ENCODE measurements at regions not wholly inside any gene's neighbourhood (a gene's known extent, or its start where the extent isn't known, plus 50 kb on each side); places are given as distances from the start of the nearest gene placed in this dataset.

DNA sequence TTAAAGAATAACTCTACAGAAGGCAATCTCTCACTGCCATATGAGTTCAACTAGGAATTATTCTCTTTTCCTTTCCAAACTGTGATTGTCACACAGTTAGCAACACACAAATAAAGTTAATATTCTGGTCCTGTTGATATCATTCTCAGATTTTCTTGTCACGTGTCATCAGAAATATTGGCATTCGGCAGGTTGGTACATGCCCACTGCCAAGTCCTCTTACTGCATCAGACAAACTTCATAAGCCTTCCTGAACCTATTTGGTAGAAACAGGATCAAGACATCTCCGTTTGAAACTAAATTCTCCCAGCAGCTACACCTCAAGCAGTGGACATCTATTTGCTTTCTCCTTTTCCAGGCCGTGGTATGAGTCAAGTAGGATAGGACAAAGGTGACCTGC is 177.9 kb upstream of the SOX2 start:
- DNase-seq = no peak
- Histone ChIP-seq H3K9me3 (no peaks in the 10 kb centered on the region), H3K4me1 (no peaks in the 10 kb centered on the region), H3K27ac (no peak overlapping the region), H3K27me3 (no peaks in the 10 kb centered on the region), H3K36me3 (replicated peaks in 1 of 2; ENCODE audit: insufficient read depth in 1 of 2, low read depth in 2 of 2) (no peaks in the 10 kb centered on the region), H3K4me3 (no peak overlapping the region)
- WGBS, 2 donors = 37 to 46% methylated on average over 4 of the region's 4 CpGs
- no peak for ATAC-seq
- intact Hi-C loops (cut with DNase I) = no loop called here
- no peak for TF ChIP-seq POLR2A (IDR thresholded peaks at IDR 0.05)
- TF ChIP-seq, protein P1, sequence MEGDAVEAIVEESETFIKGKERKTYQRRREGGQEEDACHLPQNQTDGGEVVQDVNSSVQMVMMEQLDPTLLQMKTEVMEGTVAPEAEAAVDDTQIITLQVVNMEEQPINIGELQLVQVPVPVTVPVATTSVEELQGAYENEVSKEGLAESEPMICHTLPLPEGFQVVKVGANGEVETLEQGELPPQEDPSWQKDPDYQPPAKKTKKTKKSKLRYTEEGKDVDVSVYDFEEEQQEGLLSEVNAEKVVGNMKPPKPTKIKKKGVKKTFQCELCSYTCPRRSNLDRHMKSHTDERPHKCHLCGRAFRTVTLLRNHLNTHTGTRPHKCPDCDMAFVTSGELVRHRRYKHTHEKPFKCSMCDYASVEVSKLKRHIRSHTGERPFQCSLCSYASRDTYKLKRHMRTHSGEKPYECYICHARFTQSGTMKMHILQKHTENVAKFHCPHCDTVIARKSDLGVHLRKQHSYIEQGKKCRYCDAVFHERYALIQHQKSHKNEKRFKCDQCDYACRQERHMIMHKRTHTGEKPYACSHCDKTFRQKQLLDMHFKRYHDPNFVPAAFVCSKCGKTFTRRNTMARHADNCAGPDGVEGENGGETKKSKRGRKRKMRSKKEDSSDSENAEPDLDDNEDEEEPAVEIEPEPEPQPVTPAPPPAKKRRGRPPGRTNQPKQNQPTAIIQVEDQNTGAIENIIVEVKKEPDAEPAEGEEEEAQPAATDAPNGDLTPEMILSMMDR (IDR thresholded peaks at IDR 0.05) = no peak

DNA sequence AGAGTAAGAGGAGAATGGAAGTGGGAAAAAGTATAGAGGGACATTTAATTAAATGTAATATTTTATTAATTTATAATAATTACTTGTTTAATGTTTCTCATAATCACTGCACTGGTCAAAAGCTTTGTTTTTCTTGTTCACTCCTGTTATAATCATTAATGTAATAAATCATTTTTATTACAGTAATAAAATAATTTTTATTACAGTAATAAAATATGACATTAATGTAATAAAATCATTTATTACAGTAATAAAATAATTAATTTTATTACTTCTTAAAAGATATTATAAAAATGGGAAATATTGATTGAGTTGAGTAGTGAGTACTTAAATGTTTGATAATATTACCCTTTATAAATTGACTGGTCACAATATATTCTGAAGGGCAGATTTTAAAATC is 181.1 kb upstream of the SOX2 start:
- DNase-seq (no peak), ATAC-seq (no peak)
- no peak overlapping the region for H3K4me3 ChIP-seq
- intact Hi-C loops (cut with DNase I) = no loop called here
- TF ChIP-seq, protein P1 (IDR thresholded peaks at IDR 0.05) = no peak
- TF ChIP-seq POLR2A (IDR thresholded peaks at IDR 0.05) = no peak
- no peaks in the 10 kb centered on the region for H3K9me3 ChIP-seq
- no peaks in the 10 kb centered on the region for H3K36me3 ChIP-seq (replicated peaks in 1 of 2; ENCODE audit: insufficient read depth in 1 of 2, low read depth in 2 of 2)
- H3K27me3 ChIP-seq = no peaks in the 10 kb centered on the region
- H3K4me1 ChIP-seq = no peaks in the 10 kb centered on the region
- H3K27ac ChIP-seq = no peak overlapping the region

GRCh38 chr3:181521831-181522230 is 189.9 kb upstream of the SOX2 start:
- DNase-seq = no peak
- ATAC-seq = no peak
- 90 to 93% methylated on average over 2 of the region's 2 CpGs for WGBS, 2 donors
- Histone ChIP-seq H3K4me3 (no peak overlapping the region), H3K36me3 (replicated peaks in 1 of 2; ENCODE audit: insufficient read depth in 1 of 2, low read depth in 2 of 2) (no peaks in the 10 kb centered on the region), H3K27ac (no peak overlapping the region), H3K4me1 (no peaks in the 10 kb centered on the region), H3K27me3 (no peaks in the 10 kb centered on the region), H3K9me3 (peaks cover 0 to 6% (median 0%) of the 10 kb centered on the region in 3 donors)
- intact Hi-C loops (cut with DNase I) = no loop called here
- TF ChIP-seq, protein P1 (IDR thresholded peaks at IDR 0.05) = no peak
- no peak for TF ChIP-seq POLR2A (IDR thresholded peaks at IDR 0.05)

DNA sequence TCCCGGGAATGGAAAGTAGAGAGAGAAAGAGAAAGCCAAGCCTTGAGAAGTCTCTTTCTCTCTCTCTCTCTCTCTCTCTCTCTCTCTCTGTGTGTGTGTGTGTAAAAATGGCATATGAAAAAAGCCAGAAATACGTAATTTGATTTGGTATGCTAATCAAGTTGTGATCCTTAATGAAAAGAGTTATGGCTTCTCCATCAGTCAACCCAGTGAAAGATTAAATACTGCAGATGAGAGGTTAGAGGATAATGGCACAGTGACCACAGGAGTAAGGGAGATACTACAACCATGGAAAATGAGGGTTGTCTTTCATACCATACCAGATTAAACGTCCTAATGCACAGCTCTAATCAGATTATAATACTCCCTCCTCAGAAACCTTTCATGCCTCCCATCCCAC is 193.5 kb upstream of the SOX2 start:
- Histone ChIP-seq H3K27ac (no peak overlapping the region), H3K4me3 (no peak overlapping the region), H3K36me3 (replicated peaks in 1 of 2; ENCODE audit: insufficient read depth in 1 of 2, low read depth in 2 of 2) (no peaks in the 10 kb centered on the region), H3K4me1 (no peaks in the 10 kb centered on the region), H3K27me3 (no peaks in the 10 kb centered on the region), H3K9me3 (no peaks in the 10 kb centered on the region)
- intact Hi-C loops (cut with DNase I) = no loop called here
- ATAC-seq (no peak), DNase-seq (no peak)
- 51 to 54% methylated on average over 3 of the region's 3 CpGs for WGBS, 2 donors
- no peak for TF ChIP-seq POLR2A (IDR thresholded peaks at IDR 0.05)
- TF ChIP-seq, protein P1 (IDR thresholded peaks at IDR 0.05) = no peak

DNA sequence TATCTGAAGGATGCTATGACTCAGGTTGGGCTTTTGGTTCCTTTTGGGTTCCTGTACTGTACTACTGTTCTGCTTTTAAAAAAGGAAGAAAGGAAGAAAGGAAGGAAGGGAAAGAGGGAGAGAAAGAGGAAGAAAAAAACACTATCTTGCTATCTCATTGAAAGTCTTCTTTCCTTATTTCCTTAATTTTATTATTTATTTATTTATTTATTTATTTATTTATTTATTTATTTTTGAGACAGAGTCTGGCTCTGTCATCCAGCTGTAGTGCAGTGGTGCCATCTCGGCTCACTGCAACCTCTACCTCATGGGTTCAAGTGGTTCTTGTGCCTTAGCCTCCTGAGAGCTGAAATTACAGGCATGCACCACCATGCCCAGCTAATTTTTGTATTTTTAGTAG is 198.9 kb upstream of the SOX2 start:
- no peaks in the 10 kb centered on the region for H3K4me1 ChIP-seq
- H3K27ac ChIP-seq = no peak overlapping the region
- TF ChIP-seq POLR2A (IDR thresholded peaks at IDR 0.05) = no peak
- TF ChIP-seq, protein P1 (IDR thresholded peaks at IDR 0.05) = no peak
- no peak for ATAC-seq
- intact Hi-C loops (cut with DNase I) = no loop called here
- H3K9me3 ChIP-seq = peaks cover 0 to 8% (median 0%) of the 10 kb centered on the region in 3 donors
- WGBS, 2 donors = 64 to 75% methylated on average over 1 of the region's 1 CpG
- no peak for DNase-seq
- H3K4me3 ChIP-seq = no peak overlapping the region
- H3K36me3 ChIP-seq (replicated peaks in 1 of 2; ENCODE audit: insufficient read depth in 1 of 2, low read depth in 2 of 2) = no peaks in the 10 kb centered on the region
- H3K27me3 ChIP-seq = no peaks in the 10 kb centered on the region

Data from body of pancreas (tissue), 4 donors.